ENCODE measurements at regions not wholly inside any gene's neighbourhood (a gene's known extent, or its start where the extent isn't known, plus 50 kb on each side); places are given as distances from the start of the nearest gene placed in this dataset.

DNA sequence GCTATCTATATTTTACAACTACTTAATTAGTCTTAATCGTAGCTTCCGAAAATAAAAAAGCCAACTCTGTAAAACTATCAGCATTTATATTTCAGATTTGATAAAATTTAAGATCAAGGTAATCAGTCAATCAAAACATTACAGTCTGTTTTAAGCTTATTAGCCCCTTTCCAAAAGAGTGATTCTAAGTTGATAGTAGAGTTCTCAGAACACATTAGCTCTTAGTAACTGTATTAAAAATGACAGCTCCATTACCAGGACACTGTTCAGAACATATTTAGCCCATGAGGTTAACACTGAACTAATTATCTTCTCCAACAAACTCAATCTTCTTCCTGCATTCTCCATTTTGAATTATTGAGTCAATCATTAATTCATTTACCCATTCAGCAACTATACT, 110.3 kb upstream of the PALS2 start:
- no peak for TF ChIP-seq ZFX (IDR thresholded peaks at IDR 0.05; ENCODE audit: borderline replicate concordance)
- TF ChIP-seq, protein P1, sequence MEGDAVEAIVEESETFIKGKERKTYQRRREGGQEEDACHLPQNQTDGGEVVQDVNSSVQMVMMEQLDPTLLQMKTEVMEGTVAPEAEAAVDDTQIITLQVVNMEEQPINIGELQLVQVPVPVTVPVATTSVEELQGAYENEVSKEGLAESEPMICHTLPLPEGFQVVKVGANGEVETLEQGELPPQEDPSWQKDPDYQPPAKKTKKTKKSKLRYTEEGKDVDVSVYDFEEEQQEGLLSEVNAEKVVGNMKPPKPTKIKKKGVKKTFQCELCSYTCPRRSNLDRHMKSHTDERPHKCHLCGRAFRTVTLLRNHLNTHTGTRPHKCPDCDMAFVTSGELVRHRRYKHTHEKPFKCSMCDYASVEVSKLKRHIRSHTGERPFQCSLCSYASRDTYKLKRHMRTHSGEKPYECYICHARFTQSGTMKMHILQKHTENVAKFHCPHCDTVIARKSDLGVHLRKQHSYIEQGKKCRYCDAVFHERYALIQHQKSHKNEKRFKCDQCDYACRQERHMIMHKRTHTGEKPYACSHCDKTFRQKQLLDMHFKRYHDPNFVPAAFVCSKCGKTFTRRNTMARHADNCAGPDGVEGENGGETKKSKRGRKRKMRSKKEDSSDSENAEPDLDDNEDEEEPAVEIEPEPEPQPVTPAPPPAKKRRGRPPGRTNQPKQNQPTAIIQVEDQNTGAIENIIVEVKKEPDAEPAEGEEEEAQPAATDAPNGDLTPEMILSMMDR (IDR thresholded peaks at IDR 0.05), result no peak
- H3K27ac ChIP-seq, result no peak overlapping the region

DNA sequence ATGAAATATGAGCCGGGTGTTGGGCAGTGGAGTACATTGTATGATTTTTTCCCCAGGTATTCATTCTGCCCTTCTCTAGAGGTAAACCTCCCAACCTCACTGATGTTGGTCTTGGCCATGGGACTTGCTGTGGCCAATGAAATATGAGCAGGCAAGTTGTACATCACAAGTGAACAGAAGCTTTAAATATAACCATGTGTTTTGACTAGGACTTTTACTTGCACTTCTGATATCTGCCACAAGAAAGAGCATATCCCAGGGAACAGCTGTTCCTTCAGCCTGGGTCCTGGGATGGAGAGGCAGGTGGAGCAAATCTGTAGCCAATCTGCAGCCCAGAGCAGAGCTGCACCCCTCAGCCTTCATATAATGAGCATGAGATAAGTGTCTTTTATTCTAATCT, 109.8 kb upstream of the PALS2 start:
- H3K27ac ChIP-seq, result no peak overlapping the region
- TF ChIP-seq ZFX (IDR thresholded peaks at IDR 0.05; ENCODE audit: borderline replicate concordance), result no peak
- TF ChIP-seq, protein P1 (IDR thresholded peaks at IDR 0.05), result no peak

DNA sequence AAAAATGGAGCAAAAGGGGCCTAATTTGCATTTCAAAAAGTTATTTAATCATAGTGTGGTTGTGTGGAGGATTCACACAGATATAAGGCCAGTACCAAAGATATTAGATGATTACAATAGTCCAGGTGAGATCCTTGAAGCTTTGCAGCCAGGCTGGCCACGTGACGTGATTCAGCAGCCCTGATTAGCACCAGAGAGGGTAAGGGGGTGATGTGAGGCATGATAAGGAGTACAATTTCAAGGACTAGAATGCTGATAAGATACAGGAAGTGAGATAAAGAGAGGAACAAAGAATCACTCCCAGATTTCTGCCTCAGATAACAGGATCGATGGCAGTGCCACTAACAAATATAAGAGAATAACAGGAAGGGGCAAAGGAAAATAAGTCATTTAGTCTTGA, 108.4 kb upstream of the PALS2 start:
- H3K27ac ChIP-seq, result no peak overlapping the region
- TF ChIP-seq, protein P1 (IDR thresholded peaks at IDR 0.05), result no peak
- no peak for TF ChIP-seq ZFX (IDR thresholded peaks at IDR 0.05; ENCODE audit: borderline replicate concordance)

DNA sequence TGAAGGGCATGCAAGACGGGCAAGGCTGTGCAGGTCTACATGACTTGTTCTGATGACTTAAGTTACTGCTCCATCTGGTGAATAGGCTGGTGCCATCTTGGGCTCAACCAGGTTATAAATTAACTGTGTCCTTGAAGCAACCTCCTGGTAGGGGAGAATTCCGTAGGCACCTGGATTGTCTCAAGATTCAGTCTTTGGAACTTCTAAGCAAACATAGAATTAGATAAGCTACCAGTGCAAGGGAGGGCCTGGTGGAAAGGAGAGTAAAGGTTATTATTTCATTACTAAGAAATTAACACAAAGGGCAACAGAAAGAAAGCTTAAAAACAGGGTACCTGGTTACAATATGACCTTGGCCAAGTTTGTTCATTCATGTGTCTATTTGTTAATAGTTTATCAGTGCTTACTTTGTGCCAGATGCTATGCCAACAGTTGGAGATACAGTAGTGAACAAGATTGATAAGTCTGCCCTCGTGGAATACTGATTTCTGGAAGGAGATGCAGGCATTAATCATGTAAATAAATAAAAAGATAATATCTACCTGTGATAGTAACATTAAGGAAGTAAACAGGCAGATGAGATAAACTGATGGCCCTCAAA, 107.0 kb upstream of the PALS2 start:
- no peak for TF ChIP-seq ZFX (IDR thresholded peaks at IDR 0.05; ENCODE audit: borderline replicate concordance)
- TF ChIP-seq, protein P1 (IDR thresholded peaks at IDR 0.05), result no peak
- H3K27ac ChIP-seq, result no peak overlapping the region

DNA sequence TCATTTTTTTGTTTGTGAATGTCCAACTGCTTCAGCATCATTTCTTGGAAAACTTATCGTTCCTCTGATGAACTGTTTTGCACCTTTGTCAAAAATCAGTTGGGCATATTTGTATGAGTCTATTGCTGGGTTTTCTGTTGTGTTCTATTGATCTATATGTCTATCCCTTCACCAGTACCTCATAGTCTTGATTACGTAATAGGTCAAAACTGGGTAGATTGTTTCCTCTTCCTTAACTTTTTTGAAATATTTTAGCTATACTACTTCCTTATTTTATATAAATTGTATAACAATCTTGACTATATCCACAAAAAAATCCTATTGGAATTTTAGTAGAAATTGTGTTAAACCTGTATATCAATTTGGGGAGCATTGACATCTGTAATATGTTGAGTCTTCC, 104.1 kb upstream of the PALS2 start:
- no peak overlapping the region for H3K27ac ChIP-seq
- TF ChIP-seq, protein P1 (IDR thresholded peaks at IDR 0.05), result no peak
- TF ChIP-seq ZFX (IDR thresholded peaks at IDR 0.05; ENCODE audit: borderline replicate concordance), result no peak

DNA sequence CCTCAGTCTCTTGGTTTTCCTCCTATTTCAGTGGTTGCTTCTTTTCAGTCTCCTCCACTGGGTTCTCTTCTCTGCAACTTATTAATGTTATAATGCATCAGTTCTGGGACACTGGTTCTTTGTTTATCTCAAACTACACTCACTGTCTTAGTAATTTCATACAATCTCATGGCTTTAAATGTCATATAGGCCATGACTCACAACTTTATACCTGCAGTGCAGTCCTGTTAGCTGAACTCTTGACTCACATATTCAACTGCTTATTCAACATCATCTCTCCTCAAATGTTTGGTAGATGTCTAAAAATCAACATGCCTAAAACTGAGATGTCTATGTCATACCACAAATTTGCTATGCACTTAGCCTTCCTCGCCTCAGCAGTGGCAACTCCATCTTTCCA, 101.2 kb upstream of the PALS2 start:
- no peak overlapping the region for H3K27ac ChIP-seq
- TF ChIP-seq ZFX (IDR thresholded peaks at IDR 0.05; ENCODE audit: borderline replicate concordance), result no peak

DNA sequence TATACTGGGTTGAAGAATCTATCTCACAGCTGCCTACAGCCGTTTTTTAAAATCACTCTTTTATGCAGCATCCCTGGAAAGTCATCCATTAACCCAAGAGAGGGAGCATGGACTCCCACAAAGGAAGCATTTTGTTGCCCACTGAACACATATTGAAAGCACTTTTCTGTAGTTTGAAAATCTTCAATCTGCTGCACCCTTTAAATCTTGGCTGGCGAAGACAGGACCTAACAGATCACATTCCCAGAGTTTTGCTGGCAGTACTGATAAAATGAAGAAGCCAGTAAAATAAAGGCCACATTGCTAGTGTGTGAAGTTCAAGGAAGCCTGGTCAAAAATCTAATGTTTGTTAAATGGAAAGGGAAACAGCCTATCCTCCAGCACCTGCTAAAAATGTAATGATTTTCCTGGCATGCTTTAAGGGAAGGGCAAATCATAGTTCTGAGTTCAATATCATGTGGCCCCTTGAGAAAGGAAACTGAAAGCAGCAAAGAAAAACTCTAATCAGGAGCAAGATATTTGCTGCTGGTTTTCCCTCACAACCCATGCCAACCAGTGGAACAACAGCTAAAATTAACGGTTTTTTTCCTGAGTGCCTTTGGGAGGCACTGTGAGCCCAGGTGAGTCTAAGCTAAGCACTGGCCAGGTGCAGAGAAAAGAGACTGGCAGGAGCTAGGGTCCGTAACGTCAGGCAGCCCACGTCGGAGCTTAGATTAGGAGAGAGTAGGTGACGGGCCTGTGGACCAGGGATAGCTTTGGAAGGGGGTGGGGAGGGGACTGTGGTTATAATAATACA, 97.9 kb upstream of the PALS2 start:
- no peak overlapping the region for H3K27ac ChIP-seq
- TF ChIP-seq, protein P1 (IDR thresholded peaks at IDR 0.05), result 0 out of 2 replicates have a peak, but pooled peaks have one; percentile 7
- no peak for TF ChIP-seq ZFX (IDR thresholded peaks at IDR 0.05; ENCODE audit: borderline replicate concordance)

All from 22Rv1 (cell line).